ENCODE measurements at regions not wholly inside any gene's neighbourhood (a gene's known extent, or its start where the extent isn't known, plus 50 kb on each side); places are given as distances from the start of the nearest gene placed in this dataset.
"Not testable (repeated sequence)": the region's sequence is repeated elsewhere in the genome, so short reads cannot be mapped to it uniquely, and the experiment has no call there.

DNA sequence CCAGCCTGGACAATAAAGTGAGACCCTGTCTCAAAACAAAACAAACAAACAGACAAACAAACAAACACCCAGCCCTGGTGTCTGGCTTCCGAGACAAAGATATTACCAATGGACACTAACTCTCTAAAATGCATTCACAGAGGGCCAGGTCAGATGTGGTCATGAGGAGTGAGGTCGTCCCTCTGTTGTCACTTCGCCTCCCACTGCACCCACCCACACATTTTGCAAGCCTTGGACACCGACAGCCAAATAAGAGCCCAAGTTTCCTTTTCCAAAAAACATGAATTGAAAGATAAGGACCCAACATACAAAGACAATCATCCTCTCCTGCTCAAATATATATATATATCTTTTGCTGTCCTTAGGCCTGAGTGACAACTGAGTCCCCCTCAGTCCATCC lies 319.9 kb downstream of the TSN start:
- DNase-seq: no peak

GRCh38 chr2:122077114-122077513 lies 321.7 kb downstream of the TSN start:
- no peak for DNase-seq

GRCh38 chr2:122077771-122078170 lies 322.3 kb downstream of the TSN start:
- no peak for DNase-seq

DNA sequence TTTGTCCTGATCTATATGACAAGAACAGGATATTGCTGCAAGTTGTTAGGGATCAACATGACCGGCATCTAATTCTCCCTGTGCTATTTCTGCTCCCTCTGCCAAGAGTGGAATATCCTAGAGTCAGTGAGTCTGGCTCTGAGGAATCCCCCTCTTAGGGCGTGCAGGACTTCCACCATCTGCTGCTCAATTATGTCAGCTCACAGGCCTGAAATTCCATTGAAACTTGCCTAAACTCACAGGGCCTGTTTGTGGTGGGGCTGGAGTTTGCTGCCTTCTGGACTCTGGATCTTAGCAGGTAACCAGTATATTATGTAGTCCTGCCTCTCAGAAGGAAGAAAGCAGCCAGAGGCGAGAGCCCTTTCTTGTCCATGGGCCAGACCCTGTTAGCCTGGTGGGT lies 323.0 kb downstream of the TSN start:
- no peak for DNase-seq

GRCh38 chr2:122079844-122080243 lies 324.4 kb downstream of the TSN start:
- DNase-seq: no peak

- no peak for DNase-seq
Observed at GRCh38 chr2:122080316-122080715, 324.9 kb downstream of the TSN start.

DNA sequence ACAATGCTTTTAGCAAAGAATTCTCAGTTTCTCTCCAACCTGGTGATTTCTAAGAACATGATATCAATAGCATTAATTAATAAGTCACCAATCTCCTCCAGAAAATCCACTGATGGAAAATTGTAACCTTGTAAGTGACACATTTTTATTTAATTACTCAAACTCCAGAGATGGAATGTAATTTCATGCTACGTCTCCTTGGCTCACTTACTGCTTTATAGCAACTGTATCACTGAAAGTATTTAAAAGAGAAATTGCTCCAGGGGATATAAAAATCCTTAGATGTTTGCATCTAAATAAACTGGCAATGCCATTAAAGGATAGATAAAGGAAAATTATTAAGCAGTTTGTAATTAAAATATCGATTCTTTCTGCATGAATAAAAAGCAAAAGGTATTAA lies 325.4 kb downstream of the TSN start:
- no peak for DNase-seq

- DNase-seq: peak; percentile 69
Observed at GRCh38 chr2:122081751-122082150, 326.3 kb downstream of the TSN start.

GRCh38 chr2:122083256-122084048 lies 328.0 kb downstream of the TSN start:
- no peak for DNase-seq

DNA sequence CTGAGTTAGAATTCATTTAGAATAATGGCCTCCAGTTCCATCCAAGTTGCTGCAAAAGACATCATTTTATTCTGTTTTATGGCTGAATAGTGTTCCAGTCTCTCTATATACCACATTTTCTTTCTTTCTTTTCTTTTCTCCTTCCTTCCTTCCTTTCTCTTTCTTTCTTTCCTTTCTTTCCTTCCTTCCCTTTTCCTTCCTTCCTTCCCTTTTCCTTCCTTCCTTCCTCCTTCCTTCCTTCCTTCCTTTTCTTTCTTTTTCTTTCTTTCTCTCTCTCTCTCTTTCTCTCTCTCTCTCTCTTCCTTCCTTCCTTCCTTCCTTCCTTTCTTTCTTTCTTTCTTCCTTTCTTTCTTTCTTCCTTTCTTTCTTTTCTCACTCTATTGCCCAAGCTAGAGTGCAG lies 330.2 kb downstream of the TSN start:
- DNase-seq: not testable (repeated sequence)

DNA sequence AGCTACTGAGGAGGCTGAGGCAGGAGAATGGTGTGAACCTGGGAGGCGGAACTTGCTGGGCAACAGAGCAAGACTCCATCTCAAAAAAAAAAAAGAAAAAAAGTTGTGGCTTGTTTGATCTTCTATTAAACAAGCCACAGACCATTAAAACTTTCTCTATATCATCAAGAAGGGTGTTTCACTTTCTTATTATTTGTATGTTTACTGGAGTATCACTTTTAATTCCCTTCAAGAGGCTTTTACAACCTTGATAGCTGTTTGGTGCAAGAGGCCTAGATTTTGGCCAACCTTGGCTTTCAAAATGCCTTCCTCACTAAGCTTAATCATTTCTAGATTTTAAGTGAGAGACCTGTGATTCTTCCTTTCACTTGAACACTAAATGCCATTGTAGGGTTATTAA lies 339.1 kb downstream of the TSN start:
- no peak for DNase-seq

DNA sequence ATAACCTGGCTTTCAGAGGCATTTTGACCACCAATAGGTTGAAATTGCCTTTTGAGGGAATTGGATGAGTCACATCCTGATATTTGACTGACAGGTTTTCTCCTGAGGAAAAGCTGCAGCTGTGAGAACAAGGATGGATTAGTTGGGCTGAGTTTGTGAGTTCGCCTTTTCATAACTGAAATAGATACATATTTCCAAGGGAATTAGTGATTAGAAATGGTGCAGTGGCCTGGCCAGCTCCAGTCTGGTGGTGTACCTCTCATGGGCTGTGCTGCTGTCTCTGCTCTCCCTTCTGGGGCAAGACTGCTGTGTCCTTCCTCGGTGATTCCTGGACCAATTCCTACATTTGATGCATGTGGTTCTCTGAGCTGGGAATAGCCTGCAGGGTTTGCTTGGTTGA lies 341.3 kb downstream of the TSN start:
- DNase-seq: no peak

GRCh38 chr2:122098306-122098705 lies 342.9 kb downstream of the TSN start:
- no peak for DNase-seq

DNA sequence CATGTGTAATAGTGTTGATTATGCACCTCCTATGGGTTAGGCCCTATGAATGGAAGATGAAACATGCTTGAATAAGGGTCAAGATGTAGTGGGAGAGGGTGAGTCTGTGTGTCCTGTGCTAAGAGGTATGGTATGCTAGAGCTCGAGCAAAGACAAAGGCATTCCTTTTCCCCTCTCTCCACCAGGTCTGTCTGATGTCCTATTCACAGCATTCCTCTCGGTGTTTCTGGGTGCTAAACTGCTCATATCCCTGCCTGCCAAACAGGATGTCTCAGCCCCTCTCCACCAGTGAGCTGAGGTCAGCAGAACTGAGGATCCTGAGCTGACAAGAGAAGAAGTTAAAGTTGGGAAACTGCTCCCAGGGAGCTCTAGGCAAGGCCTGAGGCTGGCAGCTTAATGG lies 344.9 kb downstream of the TSN start:
- no peak for DNase-seq

DNA sequence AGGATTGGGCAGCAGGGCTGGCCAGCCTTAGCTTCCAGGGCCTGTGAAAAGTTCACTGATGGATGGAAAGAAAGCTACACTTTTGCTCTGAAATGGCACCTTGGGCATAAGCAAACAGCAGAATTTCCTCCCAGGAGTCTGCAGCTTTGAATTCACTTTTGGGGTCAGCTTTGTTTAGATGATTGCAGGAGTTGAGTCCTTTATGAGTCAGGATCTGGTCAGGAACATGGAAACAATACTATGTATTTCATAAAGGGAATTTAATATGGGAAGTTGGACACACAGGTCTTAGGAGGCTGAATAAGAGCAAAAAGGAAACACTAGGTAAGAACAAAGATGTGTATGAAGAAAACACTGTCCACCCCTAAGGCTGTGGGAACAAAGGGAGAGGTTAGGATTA lies 345.3 kb downstream of the TSN start:
- no peak for DNase-seq

DNA sequence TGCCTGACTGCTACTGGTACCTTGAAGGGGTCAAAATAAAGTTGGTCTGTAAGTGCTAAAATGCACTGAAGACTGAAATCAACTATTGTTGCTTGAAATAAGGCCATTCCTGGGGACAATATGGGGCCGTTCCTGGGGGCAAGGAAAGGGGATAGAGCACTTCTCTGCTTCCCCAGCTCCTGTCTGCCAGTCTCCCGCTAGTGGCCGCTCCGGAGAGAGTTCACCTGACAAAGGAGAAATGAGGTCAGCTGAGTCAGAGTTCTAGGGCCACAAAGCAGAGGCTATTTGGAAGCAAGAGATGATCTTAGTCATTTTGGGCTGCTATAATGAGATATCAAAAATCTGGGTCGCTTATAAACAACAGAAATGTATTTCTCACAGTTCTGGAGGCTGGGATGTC lies 345.9 kb downstream of the TSN start:
- DNase-seq: no peak

DNA sequence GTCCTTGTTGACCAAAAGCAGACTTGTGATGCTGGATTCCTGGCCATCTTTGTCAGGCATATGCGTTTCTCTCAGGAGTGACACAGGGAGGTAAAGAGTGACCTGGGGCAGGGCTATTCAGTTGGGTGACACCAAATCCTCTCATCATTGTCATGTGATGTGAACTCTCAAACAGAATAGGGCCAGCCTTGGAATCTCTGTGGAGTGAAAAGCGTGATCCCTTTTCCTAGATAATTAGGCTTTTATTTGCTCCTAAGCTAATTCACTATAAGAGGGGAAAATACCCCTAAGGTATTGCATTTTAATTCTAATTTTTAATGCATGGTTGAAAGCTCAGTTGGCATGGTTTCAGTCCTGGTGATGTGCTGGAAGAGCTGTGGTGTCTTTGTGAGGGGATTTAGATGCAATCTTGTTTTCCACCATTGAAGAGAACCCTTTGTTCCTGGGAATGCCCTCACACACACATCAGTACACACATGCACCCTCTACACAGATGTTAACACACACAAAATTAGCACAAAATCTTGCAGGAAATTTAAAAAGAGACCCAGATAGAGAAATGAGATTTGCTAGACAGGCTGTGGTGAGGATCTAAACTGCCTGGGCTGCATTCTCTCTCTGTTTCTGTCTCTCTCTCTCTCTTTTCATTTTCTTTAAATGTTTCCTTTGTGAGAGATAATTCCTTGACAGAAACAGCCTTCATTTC lies 349.9 kb downstream of the TSN start:
- no peak for DNase-seq

DNA sequence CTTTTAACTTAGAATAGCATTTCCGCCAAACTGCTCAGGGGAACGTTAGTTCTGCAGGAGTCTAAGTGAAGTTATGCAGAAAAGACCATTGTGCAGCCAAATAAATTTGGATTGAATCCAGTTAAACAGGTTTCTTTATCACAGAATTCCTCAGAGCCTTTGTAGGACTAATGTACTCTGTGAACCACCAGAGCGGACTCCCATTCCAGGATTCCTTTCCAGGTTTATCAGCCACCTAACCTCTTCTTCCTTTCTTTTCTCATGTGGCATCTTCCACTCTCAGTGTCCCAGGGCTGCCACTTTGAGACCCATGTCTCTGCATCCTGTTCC lies 350.4 kb downstream of the TSN start:
- DNase-seq: no peak

DNA sequence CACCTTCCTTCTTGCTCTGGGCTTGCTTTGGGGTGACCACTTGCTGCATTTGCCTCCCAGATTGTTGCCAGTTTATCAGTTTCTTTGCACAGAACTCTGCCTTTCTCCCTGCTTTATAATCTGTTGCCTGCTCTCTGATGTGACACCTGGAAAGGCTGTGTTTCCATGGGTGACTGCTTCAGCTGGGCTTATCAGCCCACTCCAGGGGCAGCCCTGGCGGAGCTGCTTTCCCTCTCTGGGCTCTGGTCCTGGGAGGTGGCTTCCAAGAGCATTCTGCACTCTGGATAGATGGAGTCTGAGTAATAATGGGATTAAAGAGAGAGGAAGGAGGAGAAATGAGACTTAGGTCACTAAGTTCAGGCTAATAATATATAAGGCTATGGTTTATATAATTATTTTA lies 352.7 kb downstream of the TSN start:
- no peak for DNase-seq

DNA sequence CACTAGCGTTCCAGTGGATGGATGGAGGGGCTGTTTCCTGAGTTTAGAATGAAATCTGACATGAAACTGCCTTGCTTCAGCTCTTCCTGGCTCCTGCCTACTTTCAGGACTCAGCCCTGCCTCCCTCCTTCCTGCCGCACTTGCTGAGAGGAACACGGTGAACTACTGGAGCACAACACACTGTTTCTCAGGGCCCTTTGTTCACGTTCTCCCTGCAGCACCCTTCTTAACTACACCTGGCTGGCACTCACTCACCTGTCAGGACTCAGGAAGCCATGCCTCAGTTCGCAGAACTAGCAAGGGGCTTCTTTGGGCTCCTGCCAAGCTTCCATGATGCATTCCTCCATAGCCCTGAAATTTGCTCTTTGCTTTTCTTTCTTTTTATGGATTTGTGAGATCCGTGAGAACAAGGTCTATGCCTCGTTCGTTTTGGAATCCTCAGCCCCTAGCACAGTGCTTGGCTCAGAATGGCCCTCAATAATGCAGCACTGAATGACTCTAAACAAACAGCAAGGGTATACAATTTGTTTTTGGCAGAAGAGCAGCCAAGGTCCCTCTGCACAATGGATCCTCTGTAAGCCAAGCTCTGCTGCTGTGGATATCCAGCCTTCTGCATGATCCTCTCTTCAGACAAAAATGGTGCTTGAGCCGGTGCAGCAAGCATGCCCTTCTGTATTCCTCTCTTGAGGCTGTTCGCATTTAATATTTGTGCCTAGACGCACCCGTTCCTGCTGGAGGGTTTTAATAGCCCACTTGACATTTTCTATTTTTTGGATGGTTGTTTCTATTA lies 357.0 kb downstream of the TSN start:
- DNase-seq: peak; percentile 37

DNA sequence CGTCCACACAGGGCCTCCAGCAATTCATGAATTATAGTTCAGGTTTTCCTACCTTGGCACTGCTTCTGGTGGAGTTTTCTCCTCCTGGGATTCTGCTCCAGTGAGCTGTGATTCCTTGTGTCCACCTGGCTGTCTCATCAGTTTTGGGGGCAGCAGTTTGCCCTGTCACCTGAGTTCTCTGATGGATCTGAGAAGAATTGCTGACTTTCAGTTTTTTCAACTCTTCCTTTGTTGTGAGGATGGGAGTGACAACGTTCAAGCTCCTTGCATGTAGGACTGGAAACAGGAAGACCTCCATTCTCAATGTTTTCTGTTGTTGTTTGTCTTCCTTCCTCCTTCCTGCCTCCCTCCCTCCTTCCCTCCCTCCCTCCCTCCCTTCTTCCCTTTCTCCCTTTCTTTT lies 359.0 kb downstream of the TSN start:
- no peak for DNase-seq

DNA sequence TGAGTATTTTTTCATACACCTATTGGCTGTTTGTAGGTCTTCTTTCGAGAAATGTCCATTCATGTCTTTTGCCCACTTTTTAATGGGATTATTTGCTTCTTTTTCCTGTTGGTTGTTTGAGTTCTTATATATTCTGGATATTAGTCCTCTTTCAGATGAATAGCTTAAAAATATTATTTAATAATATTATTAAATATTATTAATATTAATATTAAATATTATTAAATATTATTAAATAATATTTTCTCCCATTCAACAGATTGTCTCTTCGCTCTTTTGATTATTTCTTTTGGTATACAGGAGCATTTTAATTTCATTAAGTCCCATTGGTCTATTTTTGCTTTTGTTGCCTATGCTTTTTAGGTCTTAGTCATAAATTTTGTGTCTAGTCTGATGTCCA lies 361.9 kb downstream of the TSN start:
- DNase-seq: no peak

- DNase-seq: no peak
Observed at GRCh38 chr2:122129399-122129798, 373.9 kb downstream of the TSN start.

GRCh38 chr2:122132147-122132691 lies 376.8 kb downstream of the TSN start:
- no peak for DNase-seq

Measured in NCI-H2029 treated with DMSO at 0.1 percent for 48 hours (cell line).